ENCODE measurements at regions not wholly inside any gene's neighbourhood (a gene's known extent, or its start where the extent isn't known, plus 50 kb on each side); places are given as distances from the start of the nearest gene placed in this dataset.

- TF ChIP-seq CTCF (IDR thresholded peaks at IDR 0.05) (no peak), POLR2A (IDR thresholded peaks at IDR 0.05) (no peak)
These were observed 391.3 kb downstream of the FLRT2 start for GRCh38 chr14:85921241-85921640.
